B cell (primary cell): ENCODE measurements at regions not wholly inside any gene's neighbourhood (a gene's known extent, or its start where the extent isn't known, plus 50 kb on each side); places are given as distances from the start of the nearest gene placed in this dataset.

Experiments used
- ATAC-seq: fragments of 200-7000 bp; cut with Tn5 transposase; one replicate; pipeline ENCODE4 v1.10.0; 2021; ENCODE audit warnings: low read depth, mild to moderate bottlenecking, moderate number of reproducible peaks, moderate library complexity
- CTCF ChIA-PET: fragments of 350-600 bp; sonication (Branson Sonifier 250); formaldehyde crosslinking; loops from one replicate; lab custom pipeline; 2021; ENCODE audit warnings: antibody characterized with exemption, inconsistent platforms; lab: Charles Lee
- POLR2A ChIA-PET: fragments of 350-600 bp; sonication (Branson Sonifier 250); formaldehyde crosslinking; loops from one replicate; lab custom pipeline; 2021; ENCODE audit warnings: antibody characterized with exemption; lab: Charles Lee
- DNase-seq: peaks from one replicate; pipeline ENCODE4 v3.0.0; 2013
- H2AFZ ChIP-seq: 2 replicates; pipeline ENCODE4 v1.6.1; 2012; ENCODE audit warnings: mild to moderate bottlenecking, low read depth, low read length; ENCODE audit not compliant: insufficient read depth, poor library complexity, severe bottlenecking
- H3K27ac ChIP-seq, 2 donors: 1 replicate in 1 of 2; 2 replicates in 1 of 2; pipeline ENCODE4 v1.5.1; 2012 to 2013; ENCODE audit warnings: low read length in 2 of 2, mild to moderate bottlenecking in 2 of 2, moderate library complexity in 1 of 2
- H3K27me3 ChIP-seq, 4 experiments: fragments of 200-600 bp in 1 of 4; sonication (generic) in 1 of 4; replicated peaks in 1 of 4; 1 replicate in 2 of 4; 2 replicates in 2 of 4; pipeline versions ENCODE4 v1.6.1 to v1.7.0; 2013 to 2016; ENCODE audit warnings: low read length in 3 of 4, mild to moderate bottlenecking in 2 of 4, mixed read lengths in 1 of 4, moderate library complexity in 1 of 4; ENCODE audit not compliant: insufficient read depth in 4 of 4, control insufficient read depth in 3 of 4; ENCODE audit errors: control extremely low read depth in 1 of 4
- H3K36me3 ChIP-seq, 2 experiments: replicated peaks in 1 of 2; 1 replicate in 1 of 2; 2 replicates in 1 of 2; pipeline versions ENCODE4 v1.6.1 to v1.7.1; 2013; ENCODE audit warnings: low read length in 1 of 2; ENCODE audit not compliant: insufficient read depth in 2 of 2, control insufficient read depth in 1 of 2; ENCODE audit errors: control extremely low read depth in 1 of 2, extremely low read depth in 1 of 2
- H3K4me1 ChIP-seq, 2 donors: fragments of 200-600 bp in 1 of 2; sonication (generic) in 1 of 2; 1 replicate in 1 of 2; 2 replicates in 1 of 2; pipeline versions ENCODE4 v1.5.1 to v1.6.1; 2013 to 2017; ENCODE audit warnings: low read length in 2 of 2; ENCODE audit not compliant: control insufficient read depth in 2 of 2, insufficient read depth in 2 of 2
- H3K4me2 ChIP-seq: replicated peaks from 2 replicates; pipeline ENCODE3; 2012; ENCODE audit warnings: mild to moderate bottlenecking, low read depth, low read length; ENCODE audit not compliant: poor library complexity, severe bottlenecking
- H3K4me3 ChIP-seq, 5 experiments: fragments of 200-600 bp in 1 of 5; sonication (generic) in 1 of 5; 1 replicate in 3 of 5; 2 replicates in 2 of 5; pipeline versions ENCODE4 v1.5.1 to v1.7.0; 2011 to 2016; ENCODE audit warnings: low read length in 4 of 5, mild to moderate bottlenecking in 4 of 5, low read depth in 2 of 5, control low read depth in 1 of 5, moderate library complexity in 1 of 5; ENCODE audit not compliant: insufficient read depth in 1 of 5; ENCODE audit errors: control extremely low read depth in 1 of 5, extremely low read depth in 1 of 5
- H3K79me2 ChIP-seq: fragments of 200-600 bp; sonication (generic); one replicate; pipeline ENCODE4 v1.6.0; 2016; ENCODE audit warnings: low read length; ENCODE audit not compliant: control insufficient read depth, insufficient read depth
- H3K9ac ChIP-seq: fragments of 200-600 bp; sonication (generic); 2 replicates; pipeline ENCODE4 v1.6.1; 2017; ENCODE audit warnings: mild to moderate bottlenecking, low read length, moderate library complexity
- H3K9me3 ChIP-seq, 3 donors: one replicate each; pipeline versions ENCODE4 v1.6.1 to v1.7.1; 2013; ENCODE audit warnings: low read length in 2 of 3; ENCODE audit not compliant: control insufficient read depth in 2 of 3, insufficient read depth in 1 of 3; ENCODE audit errors: control extremely low read depth in 1 of 3
- H4K20me1 ChIP-seq: 2 replicates; pipeline ENCODE4 v1.6.0; 2012; ENCODE audit warnings: mild to moderate bottlenecking, low read length; ENCODE audit not compliant: insufficient read depth, control insufficient read depth, poor library complexity, severe bottlenecking
- H3K27ac Mint-ChIP-seq: one replicate; pipeline ENCODE4 v1.8.0; 2021; ENCODE audit warnings: mixed read lengths
- H3K27me3 Mint-ChIP-seq: one replicate; pipeline ENCODE4 v1.8.0; 2021; ENCODE audit warnings: mixed read lengths
- H3K4me1 Mint-ChIP-seq: one replicate; pipeline ENCODE4 v1.8.0; 2021; ENCODE audit warnings: mixed read lengths
- H3K4me3 Mint-ChIP-seq: one replicate; pipeline ENCODE4 v1.8.0; 2021; ENCODE audit warnings: mixed read lengths
- H3K9me3 Mint-ChIP-seq: one replicate; pipeline ENCODE4 v1.8.0; 2022; ENCODE audit warnings: mixed read lengths; ENCODE audit not compliant: insufficient read depth
- CTCF ChIP-seq: fragments of 200-600 bp; IDR thresholded peaks from one replicate; pipeline ENCODE4 v1.8.0; 2022; ENCODE audit warnings: antibody characterized with exemption, mild to moderate bottlenecking
- EZH2 ChIP-seq: IDR thresholded peaks from 2 replicates; pipeline ENCODE4 v1.6.1; 2012; ENCODE audit warnings: borderline replicate concordance, low read depth, mild to moderate bottlenecking, moderate library complexity, low read length; ENCODE audit not compliant: insufficient read depth, poor library complexity, severe bottlenecking
- WGBS: methylation state at CpG from one replicate; pipeline ENCODE4 v1.1.5; 2013; ENCODE audit warnings: missing lambda C conversion rate; ENCODE audit not compliant: insufficient coverage; 5-methylcytosine and 5-hydroxymethylcytosine counted together
- intact Hi-C: fragments of 100-400 bp; cut with micrococcal nuclease; formaldehyde crosslinking; loops from one replicate; pipeline ENCODE4 v1.10.0; 2022

GRCh38 chr9:23438299-23438907 is 387.6 kb downstream of the ELAVL2 start:
- intact Hi-C loops = no loop called here
- Histone ChIP-seq H3K4me3 (no peak overlapping the region), H3K9ac (no peak overlapping the region), H4K20me1 (no peaks in the 10 kb centered on the region), H3K79me2 (no peaks in the 10 kb centered on the region), H3K27ac (no peak overlapping the region), H3K36me3 (no peaks in the 10 kb centered on the region), H2AFZ (no peak overlapping the region), H3K4me2 (no peak overlapping the region), H3K27me3 (no peaks in the 10 kb centered on the region), H3K9me3 (peaks cover 0 to 8% (median 0%) of the 10 kb centered on the region in 3 donors), H3K4me1 (no peaks in the 10 kb centered on the region)
- no peaks in the 10 kb centered on the region for H3K27me3 Mint-ChIP-seq
- DNase-seq (no peak), ATAC-seq (no peak)
- ChIA-PET CTCF (no interaction called here), POLR2A (no interaction called here)
- WGBS = 83% methylated on average over 8 of the region's 9 CpGs
- no peak for TF ChIP-seq EZH2
- no peaks in the 10 kb centered on the region for H3K4me1 Mint-ChIP-seq
- H3K9me3 Mint-ChIP-seq = peaks cover 8% of the 10 kb centered on the region
- H3K27ac Mint-ChIP-seq = no peak overlapping the region
- no peak overlapping the region for H3K4me3 Mint-ChIP-seq

- Mint-ChIP-seq H3K27ac (no peak overlapping the region), H3K4me3 (no peak overlapping the region), H3K9me3 (peaks cover 5% of the 10 kb centered on the region), H3K4me1 (no peaks in the 10 kb centered on the region), H3K27me3 (no peaks in the 10 kb centered on the region)
- Histone ChIP-seq H3K27me3 (no peaks in the 10 kb centered on the region), H3K4me1 (no peaks in the 10 kb centered on the region), H3K9ac (no peak overlapping the region), H3K4me3 (no peak overlapping the region), H2AFZ (no peak overlapping the region), H3K27ac (no peak overlapping the region), H3K4me2 (no peak overlapping the region), H4K20me1 (no peaks in the 10 kb centered on the region), H3K79me2 (no peaks in the 10 kb centered on the region), H3K36me3 (no peaks in the 10 kb centered on the region), H3K9me3 (peaks cover 0 to 6% (median 0%) of the 10 kb centered on the region in 3 donors)
- no peak for ATAC-seq
- intact Hi-C loops = no loop called here
- ChIA-PET CTCF (no interaction called here), POLR2A (no interaction called here)
- 94% methylated on average over 2 of the region's 6 CpGs for WGBS
- TF ChIP-seq CTCF (no peak), EZH2 (no peak)
- DNase-seq = no peak
Measured at GRCh38 chr9:23441275-23441674, 384.8 kb downstream of the ELAVL2 start.
